Mesenchymal stem cell (in vitro differentiated cells and primary cell): ENCODE measurements at regions not wholly inside any gene's neighbourhood (a gene's known extent, or its start where the extent isn't known, plus 50 kb on each side); places are given as distances from the start of the nearest gene placed in this dataset.
"Not testable (repeated sequence)": the region's sequence is repeated elsewhere in the genome, so short reads cannot be mapped to it uniquely, and the experiment has no call there.

Source experiments
- DNase-seq: peaks from one replicate; pipeline ENCODE4 v3.0.0-alpha.2; 2013
- H2AFZ ChIP-seq: one replicate; pipeline ENCODE4 v1.6.1; 2013; ENCODE audit warnings: low read depth, mild to moderate bottlenecking, control low read depth, inconsistent platforms, low read length, moderate library complexity
- H2AK5ac ChIP-seq: 2 replicates; pipeline ENCODE4 v1.6.1; 2013; ENCODE audit warnings: low read length, moderate library complexity, mild to moderate bottlenecking, inconsistent platforms; ENCODE audit not compliant: severe bottlenecking
- H2BK120ac ChIP-seq: one replicate; pipeline ENCODE4 v1.6.1; 2013; ENCODE audit warnings: low read depth, mild to moderate bottlenecking, inconsistent platforms, low read length, moderate library complexity
- H2BK12ac ChIP-seq, 2 experiments: one replicate each; pipeline ENCODE4 v1.6.1; 2013; ENCODE audit warnings: inconsistent platforms in 2 of 2, low read length in 2 of 2, mild to moderate bottlenecking in 2 of 2, moderate library complexity in 2 of 2, control low read depth in 1 of 2
- H2BK15ac ChIP-seq: one replicate; pipeline ENCODE4 v1.6.1; 2013; ENCODE audit warnings: mild to moderate bottlenecking, low read depth, inconsistent platforms; ENCODE audit not compliant: poor library complexity, severe bottlenecking
- H2BK5ac ChIP-seq: 2 replicates; pipeline ENCODE4 v1.6.1; 2013; ENCODE audit warnings: low read depth, mild to moderate bottlenecking, low read length, control low read depth, inconsistent platforms; ENCODE audit not compliant: poor library complexity, severe bottlenecking
- H3K14ac ChIP-seq, 2 experiments: one replicate each; pipeline ENCODE4 v1.6.1; 2013; ENCODE audit warnings: inconsistent platforms in 2 of 2, low read length in 2 of 2, control low read depth in 1 of 2, mild to moderate bottlenecking in 1 of 2, moderate library complexity in 1 of 2
- H3K18ac ChIP-seq, 2 experiments: one replicate each; pipeline ENCODE4 v1.6.1; 2013; ENCODE audit warnings: inconsistent platforms in 2 of 2, low read length in 2 of 2, control low read depth in 1 of 2, low read depth in 1 of 2, mild to moderate bottlenecking in 1 of 2
- H3K23ac ChIP-seq, 2 experiments: one replicate each; pipeline ENCODE4 v1.6.1; 2013; ENCODE audit warnings: inconsistent platforms in 2 of 2, low read length in 2 of 2, mild to moderate bottlenecking in 2 of 2, moderate library complexity in 2 of 2, control low read depth in 1 of 2
- H3K27ac ChIP-seq: 2 replicates; pipeline ENCODE4 v1.5.1; 2013; ENCODE audit warnings: mild to moderate bottlenecking, moderate library complexity, low read length, control low read depth, inconsistent platforms; ENCODE audit not compliant: poor library complexity, severe bottlenecking
- H3K27me3 ChIP-seq, 2 experiments: 2 replicates each; pipeline versions ENCODE4 v1.6.1 to v1.7.0; 2013; ENCODE audit warnings: low read length in 2 of 2, mild to moderate bottlenecking in 2 of 2, moderate library complexity in 2 of 2, control low read depth in 1 of 2, inconsistent platforms in 1 of 2; ENCODE audit not compliant: control insufficient read depth in 1 of 2, insufficient read depth in 1 of 2
- H3K36me3 ChIP-seq, 2 experiments: 2 replicates each; pipeline versions ENCODE4 v1.6.1 to v1.7.0; 2013; ENCODE audit warnings: low read length in 2 of 2, control low read depth in 1 of 2, inconsistent platforms in 1 of 2, low read depth in 1 of 2, mild to moderate bottlenecking in 1 of 2; ENCODE audit not compliant: insufficient read depth in 2 of 2, control insufficient read depth in 1 of 2
- H3K4ac ChIP-seq, 2 experiments: one replicate each; pipeline ENCODE4 v1.6.1; 2013; ENCODE audit warnings: inconsistent platforms in 2 of 2, low read length in 2 of 2, mild to moderate bottlenecking in 2 of 2, moderate library complexity in 2 of 2, control low read depth in 1 of 2, low read depth in 1 of 2
- H3K4me1 ChIP-seq: 2 replicates; pipeline ENCODE4 v1.6.1; 2013; ENCODE audit warnings: low read depth, low read length, control low read depth; ENCODE audit not compliant: control insufficient read depth, insufficient read depth
- H3K4me2 ChIP-seq: 2 replicates; pipeline ENCODE4 v1.6.1; 2013; ENCODE audit warnings: low read length, mild to moderate bottlenecking, inconsistent platforms; ENCODE audit not compliant: poor library complexity, severe bottlenecking
- H3K4me3 ChIP-seq, 2 experiments: 2 replicates each; pipeline versions ENCODE4 v1.5.1 to v1.7.0; 2013; ENCODE audit warnings: low read length in 2 of 2, mild to moderate bottlenecking in 2 of 2, control low read depth in 1 of 2, low read depth in 1 of 2; ENCODE audit not compliant: insufficient read depth in 1 of 2
- H3K79me1 ChIP-seq: replicated peaks from 2 replicates; pipeline ENCODE4 v1.6.1; 2013; ENCODE audit warnings: mild to moderate bottlenecking, control low read depth, low read length, inconsistent platforms; ENCODE audit not compliant: poor library complexity, severe bottlenecking
- H3K9ac ChIP-seq: 2 replicates; pipeline ENCODE4 v1.7.0; 2013; ENCODE audit warnings: mild to moderate bottlenecking, low read length, moderate library complexity
- H3K9me3 ChIP-seq: 2 replicates; pipeline ENCODE4 v1.7.0; 2013; ENCODE audit warnings: mild to moderate bottlenecking, low read length; ENCODE audit not compliant: control insufficient read depth
- H4K8ac ChIP-seq: one replicate; pipeline ENCODE4 v1.6.1; 2013; ENCODE audit warnings: inconsistent platforms, mild to moderate bottlenecking, low read length, moderate library complexity
- H4K91ac ChIP-seq: one replicate; pipeline ENCODE4 v1.6.1; 2013; ENCODE audit warnings: mild to moderate bottlenecking, low read length, inconsistent platforms
- WGBS: methylation state at CpG from one replicate; pipeline ENCODE4 v1.1.7; 2013; ENCODE audit warnings: mixed read lengths; 5-methylcytosine and 5-hydroxymethylcytosine counted together

- not testable (repeated sequence) for H3K9ac ChIP-seq, H4K8ac ChIP-seq, DNase-seq, H3K79me1 ChIP-seq, H3K9me3 ChIP-seq, H2AFZ ChIP-seq, H2AK5ac ChIP-seq, H2BK15ac ChIP-seq, H3K23ac ChIP-seq, H2BK5ac ChIP-seq, H3K14ac ChIP-seq, H3K27ac ChIP-seq, H3K4ac ChIP-seq, H3K18ac ChIP-seq, H3K36me3 ChIP-seq, H3K27me3 ChIP-seq, H3K4me3 ChIP-seq, H3K4me1 ChIP-seq, H4K91ac ChIP-seq, H3K4me2 ChIP-seq, H2BK120ac ChIP-seq
- WGBS = 98% methylated on average over 26 of the region's 45 CpGs
- H2BK12ac ChIP-seq = peak overlapping the region in 1 of 2 experiments; percentile 54
These were observed 406.4 kb downstream of the HLX start for GRCh38 chr1:221285458-221286210.

GRCh38 chr1:221286399-221286798 lies 407.2 kb downstream of the HLX start:
- Histone ChIP-seq H3K9me3 (no peaks in the 10 kb centered on the region), H3K27ac (no peak overlapping the region), H3K79me1 (no peaks in the 10 kb centered on the region), H4K8ac (peak overlapping the region; percentile 23), H3K4ac (no peak overlapping the region), H2AK5ac (no peak overlapping the region), H3K9ac (no peak overlapping the region), H3K27me3 (no peaks in the 10 kb centered on the region), H3K36me3 (no peaks in the 10 kb centered on the region), H3K4me2 (no peak overlapping the region), H3K18ac (no peak overlapping the region), H2BK5ac (no peak overlapping the region), H3K23ac (no peak overlapping the region), H3K4me1 (peaks cover 2% of the 10 kb centered on the region), H2BK12ac (peak overlapping the region in 1 of 2 experiments; percentile 41), H2BK120ac (no peak overlapping the region), H4K91ac (no peak overlapping the region), H2AFZ (no peak overlapping the region), H2BK15ac (no peak overlapping the region), H3K14ac (no peak overlapping the region), H3K4me3 (no peak overlapping the region)
- 29% methylated on average over 1 of the region's 1 CpG for WGBS
- no peak for DNase-seq

DNA sequence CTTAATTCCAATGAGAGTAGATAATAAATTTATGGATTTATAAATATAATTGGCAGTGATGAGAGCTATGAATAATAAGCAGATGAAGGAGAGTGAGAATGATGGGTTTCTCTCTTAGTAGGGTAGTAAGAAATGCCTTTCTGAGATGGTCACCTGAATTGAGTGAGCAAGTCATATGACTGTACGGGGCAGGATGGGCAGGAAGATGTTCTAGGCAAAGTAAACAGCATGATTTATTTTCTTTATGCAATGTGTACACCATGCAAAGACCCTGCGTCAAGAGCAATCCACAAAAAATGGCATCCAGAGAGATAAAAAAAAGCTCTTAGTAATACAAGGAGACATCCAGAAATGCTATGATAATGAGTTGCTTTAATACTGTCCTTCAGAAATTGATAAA lies 409.9 kb downstream of the HLX start:
- H3K4ac ChIP-seq = no peak overlapping the region
- no peaks in the 10 kb centered on the region for H3K36me3 ChIP-seq
- H3K14ac ChIP-seq = no peak overlapping the region
- no peak overlapping the region for H2BK12ac ChIP-seq
- H3K79me1 ChIP-seq = no peaks in the 10 kb centered on the region
- no peak overlapping the region for H2BK15ac ChIP-seq
- H3K4me1 ChIP-seq = peaks cover 2% of the 10 kb centered on the region
- no peaks in the 10 kb centered on the region for H3K27me3 ChIP-seq
- no peak overlapping the region for H2AK5ac ChIP-seq
- no peaks in the 10 kb centered on the region for H3K9me3 ChIP-seq
- DNase-seq = no peak
- no peak overlapping the region for H2AFZ ChIP-seq
- H4K8ac ChIP-seq = no peak overlapping the region
- no peak overlapping the region for H3K18ac ChIP-seq
- H3K4me2 ChIP-seq = no peak overlapping the region
- no peak overlapping the region for H3K9ac ChIP-seq
- H3K4me3 ChIP-seq = no peak overlapping the region
- H4K91ac ChIP-seq = no peak overlapping the region
- H3K27ac ChIP-seq = no peak overlapping the region
- WGBS = 43% methylated on average over 2 of the region's 2 CpGs
- no peak overlapping the region for H2BK5ac ChIP-seq
- H2BK120ac ChIP-seq = no peak overlapping the region
- no peak overlapping the region for H3K23ac ChIP-seq

DNA sequence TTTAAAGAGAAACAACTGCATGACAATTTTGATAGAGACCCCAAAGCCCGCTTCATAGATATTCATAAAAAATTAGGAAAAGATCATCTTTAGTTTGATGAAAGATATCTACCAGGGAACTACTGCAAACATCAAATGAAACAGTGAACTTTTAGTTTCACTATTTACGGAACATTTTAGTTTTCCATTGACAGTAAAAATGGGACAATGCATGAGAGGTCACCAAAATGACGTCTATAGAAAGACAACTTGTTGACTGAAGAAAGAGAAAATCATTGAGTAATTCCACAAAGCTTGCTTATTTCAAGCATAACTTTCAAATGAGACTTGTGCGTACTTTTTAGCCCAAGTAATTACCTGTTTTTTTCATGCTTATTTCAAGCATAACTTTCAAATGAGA lies 411.4 kb downstream of the HLX start:
- peaks cover 2% of the 10 kb centered on the region for H3K4me1 ChIP-seq
- H2BK5ac ChIP-seq = no peak overlapping the region
- no peak overlapping the region for H3K4me2 ChIP-seq
- H3K4me3 ChIP-seq = no peak overlapping the region
- H3K18ac ChIP-seq = no peak overlapping the region
- no peak for DNase-seq
- no peaks in the 10 kb centered on the region for H3K9me3 ChIP-seq
- no peak overlapping the region for H3K9ac ChIP-seq
- H2BK15ac ChIP-seq = no peak overlapping the region
- no peaks in the 10 kb centered on the region for H3K36me3 ChIP-seq
- H3K79me1 ChIP-seq = no peaks in the 10 kb centered on the region
- no peaks in the 10 kb centered on the region for H3K27me3 ChIP-seq
- H4K91ac ChIP-seq = no peak overlapping the region
- H2BK12ac ChIP-seq = no peak overlapping the region
- H2AFZ ChIP-seq = no peak overlapping the region
- no peak overlapping the region for H3K4ac ChIP-seq
- no peak overlapping the region for H3K23ac ChIP-seq
- H3K27ac ChIP-seq = no peak overlapping the region
- H2AK5ac ChIP-seq = no peak overlapping the region
- no peak overlapping the region for H2BK120ac ChIP-seq
- WGBS = 97% methylated on average over 2 of the region's 4 CpGs
- H4K8ac ChIP-seq = no peak overlapping the region
- no peak overlapping the region for H3K14ac ChIP-seq
